ENCODE measurements at regions not wholly inside any gene's neighbourhood (a gene's known extent, or its start where the extent isn't known, plus 50 kb on each side); places are given as distances from the start of the nearest gene placed in this dataset.

- Histone ChIP-seq H3K79me2 (ENCODE audit: control insufficient read depth in 1 of 2, insufficient read depth in 2 of 2, low read length in 2 of 2) (no peaks in the 10 kb centered on the region), H3K9me3 (ENCODE audit: insufficient read depth in 2 of 2, low read depth in 1 of 2, low read length in 1 of 2) (no peaks in the 10 kb centered on the region), H3K4me2 (ENCODE audit: insufficient read depth in 1 of 2, low read depth in 2 of 2, low read length in 2 of 2) (no peak overlapping the region), H3K4me1 (replicated peaks in 1 of 4; ENCODE audit: control insufficient read depth in 3 of 4, insufficient read depth in 4 of 4, low read length in 3 of 4) (no peaks in the 10 kb centered on the region), H4K8ac (ENCODE audit: extremely low read depth, insufficient read depth, low read length) (no peak overlapping the region), H3K56ac (replicated peaks; ENCODE audit: insufficient read length, low read depth, low read length) (no peak overlapping the region), H2BK5ac (ENCODE audit: low read depth, low read length) (no peak overlapping the region), H3K36me3 (ENCODE audit: control insufficient read depth in 2 of 4, insufficient read depth in 4 of 4, low read length in 3 of 4) (no peaks in the 10 kb centered on the region), H3K4ac (replicated peaks; ENCODE audit: insufficient read length, low read depth, low read length) (no peak overlapping the region), H3K9ac (replicated peaks in 1 of 4; ENCODE audit: extremely low read depth in 1 of 4, low read depth in 3 of 4, low read length in 3 of 4) (no peak overlapping the region), H3K23ac (ENCODE audit: insufficient read length) (no peak overlapping the region), H2AK5ac (ENCODE audit: low read depth, low read length) (no peak overlapping the region), H3K14ac (ENCODE audit: insufficient read length) (no peak overlapping the region), H3K27ac (ENCODE audit: low read depth, low read length) (no peak overlapping the region), H4K5ac (ENCODE audit: insufficient read length, low read depth, low read length) (no peak overlapping the region), H2BK120ac (replicated peaks; ENCODE audit: low read depth, low read length) (no peak overlapping the region), H3K4me3 (ENCODE audit: extremely low read depth in 1 of 4, insufficient read depth in 2 of 4, low read depth in 3 of 4, low read length in 4 of 4) (no peak overlapping the region), H2AFZ (ENCODE audit: low read length) (no peak overlapping the region), H3K18ac (ENCODE audit: extremely low read depth, low read length) (no peak overlapping the region), H3K79me1 (ENCODE audit: low read depth, low read length) (no peaks in the 10 kb centered on the region), H2BK15ac (ENCODE audit: low read length) (no peak overlapping the region), H4K91ac (replicated peaks; ENCODE audit: insufficient read length, low read length) (no peak overlapping the region), H3K27me3 (replicated peaks in 1 of 4; ENCODE audit: control insufficient read depth in 3 of 4, extremely low read depth in 1 of 4, insufficient read depth in 3 of 4, low read length in 3 of 4) (no peaks in the 10 kb centered on the region), H3K23me2 (ENCODE audit: low read depth, low read length) (no peaks in the 10 kb centered on the region), H2BK20ac (ENCODE audit: low read length) (no peak overlapping the region), H4K20me1 (replicated peaks in 1 of 2; ENCODE audit: control insufficient read depth in 1 of 2, insufficient read depth in 2 of 2, low read length in 2 of 2) (no peaks in the 10 kb centered on the region), H2BK12ac (ENCODE audit: low read depth, low read length) (no peak overlapping the region)
- WGBS, 2 experiments (ENCODE audit: extremely low coverage in 1 of 2, insufficient coverage in 1 of 2, insufficient read length in 1 of 2, insufficient replicate concordance in 2 of 2, low coverage in 1 of 2, low lambda C conversion rate in 2 of 2, missing lambda C conversion rate in 1 of 2), result 88% methylated on average over 2 of the region's 2 CpGs; no CpG with 5 or more reads in 1 of the 2 experiments
- DNase-seq (ENCODE audit: low read depth in 1 of 2, low spot score in 2 of 2) (no peak), FAIRE-seq (no peak)
- no peak for TF ChIP-seq KDM1A (IDR thresholded peaks at IDR 0.05; ENCODE audit: borderline replicate concordance, low read length)
- TF ChIP-seq JUN (IDR thresholded peaks at IDR 0.05; ENCODE audit: low read depth, low read length), result no peak
- no peak for TF ChIP-seq CHD1 (IDR thresholded peaks at IDR 0.05; ENCODE audit: low read depth, low read length)
- TF ChIP-seq SUZ12 (IDR thresholded peaks at IDR 0.05; ENCODE audit: low read length), result no peak
- no peak for TF ChIP-seq KDM4A (IDR thresholded peaks at IDR 0.05; ENCODE audit: low read depth, low read length, severe bottlenecking)
- no peak for TF ChIP-seq ATF2 (IDR thresholded peaks at IDR 0.05; ENCODE audit: low read length)
- CTCF ChIA-PET (ENCODE audit: partially characterized antibody), result interaction anchor here (1.6 kb wide), 1 partner anchor 14 kb away, joined by 6 read pairs; no protein-coding TSS in a partner anchor
- POLR2A ChIA-PET (ENCODE audit: partially characterized antibody), result no interaction called here
These were observed 807.5 kb downstream of the IGSF11 start for GRCh38 chr3:118227191-118227590.
